Activated CD8-positive, alpha-beta memory T cell treated with anti-CD3 and anti-CD28 coated beads, Interleukin-2, amount 50 U/mL, for 24 hours (primary cell): ENCODE measurements at regions not wholly inside any gene's neighbourhood (a gene's known extent, or its start where the extent isn't known, plus 50 kb on each side); places are given as distances from the start of the nearest gene placed in this dataset.
"Not testable (repeated sequence)": the region's sequence is repeated elsewhere in the genome, so short reads cannot be mapped to it uniquely, and the experiment has no call there.

Source experiments
- DNase-seq: peaks from one replicate; pipeline ENCODE4 v3.0.0-alpha.2; 2020; ENCODE audit errors: extremely low read depth

DNA sequence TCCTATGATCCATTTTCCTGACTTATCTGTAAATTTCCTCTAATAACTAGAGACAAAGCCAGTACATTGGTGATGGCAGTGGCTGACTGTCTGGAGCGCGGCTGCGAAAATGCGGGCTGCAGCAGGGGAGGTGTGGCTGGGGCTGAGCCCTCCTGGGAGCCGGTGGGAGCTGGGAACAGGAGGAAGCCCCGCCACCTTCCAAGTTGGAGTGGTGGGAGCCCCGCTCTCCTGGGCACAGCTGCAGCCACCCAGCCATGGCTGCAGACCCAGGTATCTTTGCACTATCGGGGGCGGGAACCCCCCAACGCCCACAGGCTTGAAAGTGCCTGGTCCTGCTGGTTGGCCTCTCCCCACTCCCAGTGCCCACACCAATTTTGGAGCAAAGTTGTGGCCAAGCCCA lies 633.0 kb upstream of the TMEFF2 start:
- DNase-seq, result no peak

DNA sequence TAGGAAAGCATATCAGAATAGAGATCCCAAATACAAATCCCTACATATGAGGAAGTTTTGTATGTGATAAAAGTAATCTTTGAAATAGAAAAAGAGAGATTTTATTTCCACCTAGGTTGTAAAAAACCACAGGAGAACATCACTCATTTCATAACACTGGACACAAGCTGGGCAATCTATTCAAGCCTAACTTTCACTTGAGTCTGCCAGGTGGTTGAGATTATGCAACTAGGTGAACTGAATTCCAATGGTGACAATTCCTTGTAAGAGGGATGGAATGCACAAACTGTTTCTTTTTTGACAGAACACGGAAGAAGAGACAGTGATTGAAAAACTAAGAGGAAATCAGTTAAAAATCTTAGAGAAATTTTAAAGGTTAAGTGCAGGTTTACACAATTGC lies 619.6 kb upstream of the TMEFF2 start:
- no peak for DNase-seq

DNA sequence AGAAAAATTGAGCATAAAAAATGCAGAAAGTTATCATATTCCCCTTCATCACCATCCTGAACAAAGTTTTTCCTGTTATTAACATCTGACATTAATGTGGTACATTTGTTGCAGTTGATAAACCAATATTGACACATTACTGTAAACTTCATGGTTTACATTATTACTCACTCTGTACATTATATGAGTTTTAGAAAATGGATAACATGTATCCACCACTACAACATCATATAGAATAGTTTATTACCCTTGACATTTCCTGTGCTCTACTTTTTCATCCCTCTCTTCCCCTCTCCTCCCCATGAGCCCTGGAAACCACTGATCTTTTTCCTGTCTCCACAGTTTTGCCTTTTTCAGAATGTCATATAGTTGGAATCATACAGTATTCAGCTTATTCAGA lies 618.6 kb upstream of the TMEFF2 start:
- DNase-seq, result no peak

DNA sequence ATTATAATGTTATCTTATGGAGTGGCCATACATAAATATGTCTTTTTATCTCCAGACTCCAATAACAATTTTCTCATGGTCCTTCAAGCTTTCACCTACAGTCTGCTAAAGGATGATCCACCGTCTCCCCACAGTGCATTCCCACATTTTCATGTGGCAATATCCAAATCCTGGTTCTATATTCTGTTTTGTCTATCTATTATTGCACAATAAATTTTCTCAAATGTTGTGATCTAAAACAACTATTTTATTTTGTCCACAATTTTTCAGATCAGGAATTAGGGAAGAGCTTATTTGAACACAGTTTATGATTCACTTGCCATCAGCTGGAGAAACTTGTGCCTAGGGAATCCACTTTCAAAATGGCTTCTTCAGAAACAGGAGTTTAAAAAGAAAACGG lies 614.4 kb upstream of the TMEFF2 start:
- DNase-seq, result no peak

DNA sequence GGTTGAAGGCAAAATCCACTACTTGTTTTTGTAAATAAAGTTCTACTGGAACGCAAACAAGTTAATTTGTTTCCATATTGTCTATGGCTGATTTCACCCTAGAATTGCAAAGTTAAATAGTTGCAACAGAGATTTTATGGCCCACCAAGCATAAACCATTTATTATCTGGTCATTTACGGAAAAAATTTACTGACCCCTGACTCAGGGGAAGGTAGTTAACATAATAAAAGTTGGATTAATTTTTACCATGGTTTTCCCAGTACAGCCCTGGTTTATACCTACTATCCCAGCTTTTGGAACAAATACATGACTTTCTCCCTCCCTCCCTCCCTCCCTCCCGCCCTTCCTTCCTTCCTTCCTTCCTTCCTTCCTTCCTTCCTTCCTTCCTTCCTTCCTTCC lies 588.9 kb upstream of the TMEFF2 start:
- DNase-seq, result no peak

DNA sequence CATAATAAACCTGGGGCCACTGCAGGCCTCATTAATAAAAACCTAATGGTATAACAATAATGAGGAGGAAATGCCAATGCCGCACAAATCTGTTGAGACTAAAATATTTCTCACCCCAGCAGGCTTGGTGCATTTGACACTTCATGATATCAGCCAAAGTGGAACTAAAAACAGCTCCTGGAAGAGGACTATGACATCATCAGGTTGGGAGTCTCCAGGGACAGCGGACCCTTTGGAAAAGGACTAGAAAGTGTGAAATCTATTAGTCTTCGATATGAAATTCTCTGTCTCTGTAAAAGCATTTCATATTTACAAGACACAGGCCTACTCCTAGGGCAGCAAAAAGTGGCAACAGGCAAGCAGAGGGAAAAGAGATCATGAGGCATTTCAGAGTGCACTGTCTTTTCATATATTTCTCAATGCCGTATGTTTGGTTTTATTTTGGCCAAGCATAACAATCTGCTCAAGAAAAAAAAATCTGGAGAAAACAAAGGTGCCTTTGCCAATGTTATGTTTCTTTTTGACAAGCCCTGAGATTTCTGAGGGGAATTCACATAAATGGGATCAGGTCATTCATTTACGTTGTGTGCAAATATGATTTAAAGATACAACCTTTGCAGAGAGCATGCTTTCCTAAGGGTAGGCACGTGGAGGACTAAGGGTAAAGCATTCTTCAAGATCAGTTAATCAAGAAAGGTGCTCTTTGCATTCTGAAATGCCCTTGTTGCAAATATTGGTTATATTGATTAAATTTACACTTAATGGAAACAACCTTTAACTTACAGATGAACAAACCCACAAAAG lies 580.9 kb upstream of the TMEFF2 start:
- no peak for DNase-seq

DNA sequence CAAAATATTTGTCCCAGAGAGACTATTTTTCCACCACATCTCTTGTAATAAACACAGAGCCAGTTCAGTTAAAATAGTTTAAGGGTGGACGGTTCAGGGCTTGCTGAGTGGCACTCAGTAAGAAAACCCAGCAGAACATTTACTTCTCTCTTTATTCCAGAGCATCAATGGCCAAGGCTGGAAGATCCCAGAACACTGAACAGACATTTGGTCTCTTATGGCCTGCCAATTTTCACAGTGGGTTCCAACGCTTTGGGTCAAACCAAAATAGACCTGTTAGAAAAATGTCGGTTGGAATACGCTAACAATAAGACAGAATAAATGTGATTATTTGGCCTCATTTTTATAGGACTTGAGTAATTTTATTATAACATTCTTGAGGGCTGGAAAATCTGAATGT lies 580.3 kb upstream of the TMEFF2 start:
- no peak for DNase-seq

DNA sequence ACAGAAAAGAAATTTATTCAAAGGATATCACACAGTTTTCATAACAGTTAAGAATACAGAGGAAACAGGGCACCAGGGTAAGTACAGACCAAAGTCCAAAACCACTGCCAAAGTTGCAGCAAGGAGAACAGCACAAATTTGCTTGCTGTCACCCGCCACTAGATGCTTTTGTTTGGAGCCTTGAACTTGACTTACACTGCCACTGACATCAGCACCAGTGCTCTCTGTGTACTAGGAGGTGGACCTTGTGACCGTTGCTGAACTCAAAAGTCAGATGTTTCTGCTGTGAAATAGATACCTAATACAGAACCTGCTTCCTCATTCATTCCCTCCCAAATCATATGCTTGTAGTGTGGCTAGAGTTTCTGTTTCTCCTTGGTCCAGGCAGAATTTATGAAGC lies 578.3 kb upstream of the TMEFF2 start:
- DNase-seq, result no peak

DNA sequence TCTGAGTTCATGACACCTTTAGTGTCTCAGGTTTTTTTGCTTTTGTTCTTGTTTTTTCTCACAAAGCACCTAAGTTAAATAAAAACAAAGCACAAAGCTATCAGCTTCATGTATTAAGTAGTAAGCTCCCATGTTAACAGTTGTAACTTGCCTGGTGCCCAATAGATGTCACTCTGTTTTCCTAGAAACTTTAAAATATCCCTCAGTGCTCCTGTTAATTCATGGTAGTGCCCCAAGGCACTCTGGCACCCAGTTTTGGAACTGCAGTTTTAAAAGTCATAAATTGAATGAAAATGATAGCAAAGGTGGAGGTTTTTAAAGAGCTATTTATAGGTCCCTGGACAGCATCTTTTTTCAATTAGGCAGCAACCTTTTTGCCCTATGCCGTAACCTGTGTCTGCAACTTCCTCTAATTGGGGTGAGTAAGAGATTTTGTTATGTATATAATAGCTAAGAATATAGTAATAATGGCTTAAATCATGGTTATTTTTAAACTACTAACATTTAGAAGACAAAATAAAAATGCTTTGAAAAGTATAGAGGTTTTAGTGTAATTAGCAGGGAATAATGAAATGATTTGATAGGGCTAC lies 555.0 kb upstream of the TMEFF2 start:
- no peak for DNase-seq

DNA sequence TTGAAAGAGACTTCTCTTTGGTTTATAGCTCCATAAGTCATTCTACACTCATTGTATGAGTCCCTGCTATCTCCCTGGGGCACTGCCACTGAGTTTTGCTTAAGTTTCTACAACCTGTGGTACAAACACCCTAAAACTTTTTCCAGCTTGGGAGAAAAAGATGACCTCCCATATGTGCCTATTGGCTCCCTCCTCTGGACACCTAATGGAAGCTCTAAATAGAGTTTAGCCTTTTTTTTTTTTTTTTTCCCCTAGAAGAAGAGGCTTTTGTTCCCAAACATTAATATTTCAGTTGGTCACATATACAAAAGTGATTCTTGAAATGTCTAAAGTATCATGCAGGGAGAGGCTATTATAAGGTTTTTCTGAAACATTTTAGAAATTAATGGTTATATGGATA lies 547.2 kb upstream of the TMEFF2 start:
- DNase-seq, result no peak

DNA sequence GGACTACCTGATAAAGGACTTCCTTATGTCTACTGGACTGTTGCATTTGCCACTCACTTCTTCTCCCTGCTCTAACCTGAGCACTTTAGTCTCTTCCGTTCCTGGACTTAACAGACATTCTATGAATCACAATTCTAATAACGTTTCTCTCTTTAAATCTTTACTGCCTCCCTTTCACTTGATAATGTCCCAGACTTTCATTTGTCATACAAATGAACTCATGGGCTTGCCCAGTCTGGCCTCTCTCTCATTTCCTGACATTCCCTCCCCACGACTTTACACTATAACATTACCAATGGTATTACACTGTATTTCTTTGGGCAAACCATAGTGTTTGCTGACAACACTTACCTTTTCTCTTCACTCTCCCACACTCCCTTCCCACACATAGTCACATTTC lies 540.7 kb upstream of the TMEFF2 start:
- DNase-seq, result no peak

DNA sequence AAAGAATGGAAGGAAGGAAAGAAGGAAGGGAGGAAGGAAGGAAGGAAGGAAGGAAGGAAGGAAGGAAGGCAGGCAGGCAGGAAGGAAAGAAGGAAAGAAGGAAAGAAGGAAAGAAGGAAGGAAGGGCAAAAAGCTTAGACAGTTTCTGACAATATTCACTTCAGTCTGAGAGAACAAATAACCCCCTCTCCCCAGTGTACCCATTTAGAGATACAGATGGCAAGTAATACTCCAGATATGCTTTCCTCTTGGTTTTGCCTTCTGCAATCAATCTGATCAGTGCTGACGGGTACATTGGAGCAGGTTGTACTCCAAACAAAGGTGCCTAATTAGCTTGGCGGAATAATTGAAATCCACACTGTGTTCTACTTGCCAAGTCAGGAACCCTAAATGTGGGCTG lies 534.6 kb upstream of the TMEFF2 start:
- DNase-seq, result no peak

DNA sequence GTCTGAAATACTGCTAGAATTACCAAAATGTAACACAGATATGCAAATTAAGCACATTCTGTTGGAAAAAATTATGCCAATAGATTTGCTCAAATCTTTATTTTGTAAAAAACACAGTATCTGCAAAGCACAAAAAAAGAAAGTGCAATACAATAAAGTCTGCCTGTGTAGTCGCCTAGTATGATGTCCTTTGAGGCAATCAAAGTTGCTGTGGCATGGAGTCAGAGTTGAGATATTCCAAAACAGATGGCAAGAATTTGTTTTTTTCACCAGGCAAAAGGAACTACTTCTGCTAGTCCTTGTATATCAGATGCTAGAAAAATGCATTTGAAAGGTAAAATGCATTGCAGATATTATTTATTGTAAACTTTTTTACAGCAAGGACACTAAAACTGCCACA lies 531.3 kb upstream of the TMEFF2 start:
- DNase-seq, result no peak

DNA sequence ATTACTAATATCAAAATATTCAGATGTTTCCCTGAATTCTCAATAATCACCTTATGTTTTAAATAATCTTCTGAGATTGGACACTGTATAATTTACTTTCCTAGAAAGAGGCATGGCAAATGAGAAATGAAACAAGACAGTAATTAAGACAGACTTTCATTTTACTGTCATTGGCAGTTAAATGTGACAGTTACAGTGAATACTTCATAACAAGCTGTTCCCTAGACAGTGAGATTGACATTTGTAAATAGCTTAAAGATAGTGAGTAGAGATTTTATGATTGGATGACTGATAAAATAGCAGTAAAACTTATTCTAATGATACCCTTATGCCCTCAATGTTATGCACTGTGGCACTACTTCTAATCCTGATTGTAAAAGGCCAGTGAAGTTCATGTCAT lies 524.9 kb upstream of the TMEFF2 start:
- no peak for DNase-seq

DNA sequence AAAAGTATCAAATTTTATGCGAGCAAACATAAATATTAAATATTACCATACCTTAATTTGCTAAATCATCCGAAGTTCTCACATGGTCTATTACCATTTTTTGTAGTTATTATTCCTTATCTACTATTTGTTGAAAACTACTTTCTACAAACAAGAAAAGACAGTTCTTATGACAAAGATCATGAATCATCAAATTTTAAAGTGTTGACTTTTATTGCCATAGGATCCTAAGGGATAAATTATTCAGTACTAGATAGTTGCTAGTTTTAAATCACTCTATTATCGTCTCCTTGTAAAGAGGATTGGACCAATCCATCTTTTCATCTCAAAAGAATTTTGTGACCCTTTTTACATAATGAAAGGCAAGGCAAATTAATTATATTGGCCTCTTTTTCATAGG lies 523.6 kb upstream of the TMEFF2 start:
- no peak for DNase-seq

DNA sequence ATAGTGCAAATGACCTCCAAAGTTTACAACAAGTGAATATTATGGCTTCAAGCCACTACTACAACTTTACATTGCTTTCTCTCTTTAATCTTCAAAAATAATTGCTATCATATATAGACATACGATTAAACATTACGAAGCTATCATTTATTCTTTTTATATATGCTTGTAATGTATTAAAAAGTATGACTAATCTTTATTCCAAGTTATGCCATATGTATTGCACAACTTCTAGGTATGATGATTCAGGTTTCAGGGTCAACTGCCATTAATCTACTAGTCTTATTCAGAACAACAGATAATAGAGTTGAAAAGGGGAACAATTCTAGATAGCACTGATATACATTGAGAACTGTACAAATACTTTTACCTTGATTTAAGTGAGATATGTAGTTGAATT lies 506.2 kb upstream of the TMEFF2 start:
- no peak for DNase-seq

DNA sequence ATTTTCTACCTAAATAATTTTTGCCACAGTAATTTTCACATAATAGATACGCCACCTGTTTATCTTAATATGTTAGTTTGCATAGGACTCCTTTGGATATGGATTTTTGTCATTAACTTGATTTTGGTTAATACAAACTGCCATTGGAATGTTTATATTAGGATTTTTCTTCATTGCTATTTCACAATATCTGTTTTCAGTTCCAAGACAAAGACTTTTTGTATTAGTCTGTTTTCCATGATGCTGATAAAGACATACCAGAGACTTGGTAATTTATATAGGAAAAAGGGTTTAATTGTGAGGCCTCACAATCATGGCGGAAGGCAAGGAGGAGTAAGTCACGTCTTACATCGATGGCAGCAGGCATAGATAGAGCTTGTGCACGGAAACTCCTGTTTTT lies 503.1 kb upstream of the TMEFF2 start:
- DNase-seq, result no peak

DNA sequence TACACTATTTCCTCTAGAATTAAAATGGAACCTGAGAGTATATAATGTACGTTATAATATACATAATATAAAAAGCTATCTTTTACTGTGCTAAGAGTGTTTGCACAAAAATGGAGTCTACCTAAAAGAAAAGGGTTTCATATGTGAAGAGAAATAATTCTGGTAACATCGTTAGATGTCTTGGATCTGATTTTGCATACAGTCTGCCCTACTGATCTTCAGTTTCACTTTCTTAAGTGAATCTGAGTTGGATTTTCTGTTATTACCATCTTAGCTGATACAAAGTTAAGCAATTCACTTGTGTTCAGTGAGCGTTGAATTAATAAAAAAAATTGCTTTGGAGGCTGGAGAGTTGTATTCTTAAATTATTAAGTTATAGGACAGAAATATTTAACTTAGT lies 502.1 kb upstream of the TMEFF2 start:
- DNase-seq, result no peak

DNA sequence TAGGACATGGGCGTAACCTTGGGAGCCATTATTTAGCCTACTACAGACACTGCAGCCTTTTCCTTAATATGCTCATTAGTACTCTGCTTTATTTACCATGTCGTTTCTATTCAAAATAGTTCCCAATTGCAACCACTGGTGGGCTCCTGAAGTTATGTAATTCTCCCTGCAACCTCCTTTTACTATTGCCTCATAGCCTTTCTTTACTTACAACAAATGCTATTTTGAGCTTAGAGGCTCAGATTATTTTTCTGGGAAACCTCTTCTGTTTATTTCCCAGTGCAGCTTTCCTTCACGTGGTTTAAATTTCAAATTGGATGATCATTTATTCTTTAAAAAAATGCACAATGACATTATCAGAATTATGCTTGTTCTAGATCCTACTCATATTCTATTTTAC lies 492.3 kb upstream of the TMEFF2 start:
- no peak for DNase-seq

DNA sequence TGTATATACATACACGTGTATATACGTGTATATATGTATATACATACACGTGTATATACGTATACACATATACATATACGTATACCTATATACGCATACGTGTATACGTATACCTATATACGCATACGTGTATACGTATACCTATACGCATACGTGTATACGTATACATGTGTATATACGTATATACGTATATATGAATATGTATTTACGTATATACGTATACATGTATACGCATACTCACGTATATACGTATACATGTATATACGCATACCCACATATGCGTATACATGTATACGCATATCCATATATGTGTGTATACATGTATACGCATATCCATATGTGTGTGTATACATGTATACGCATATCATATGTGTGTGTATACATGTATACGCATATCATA lies 487.8 kb upstream of the TMEFF2 start:
- DNase-seq, result not testable (repeated sequence)

DNA sequence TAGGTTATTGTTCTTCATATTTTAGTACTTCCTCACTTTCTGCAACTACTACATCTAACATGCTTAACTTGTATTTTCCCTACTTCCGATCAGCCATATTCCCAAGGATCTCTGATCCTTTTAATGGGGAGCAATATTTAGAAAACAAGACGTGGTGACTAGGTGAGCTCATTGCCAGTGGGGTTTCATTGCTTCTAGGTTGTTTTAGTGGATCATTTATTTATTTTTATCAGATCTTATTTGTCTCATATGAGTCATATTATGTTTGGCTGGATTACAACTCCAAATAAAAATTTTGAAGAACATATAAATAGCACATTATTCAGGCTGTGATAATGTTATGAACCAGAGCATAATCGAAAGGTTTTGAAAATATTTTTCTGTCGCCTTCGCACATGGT lies 480.9 kb upstream of the TMEFF2 start:
- DNase-seq, result no peak

DNA sequence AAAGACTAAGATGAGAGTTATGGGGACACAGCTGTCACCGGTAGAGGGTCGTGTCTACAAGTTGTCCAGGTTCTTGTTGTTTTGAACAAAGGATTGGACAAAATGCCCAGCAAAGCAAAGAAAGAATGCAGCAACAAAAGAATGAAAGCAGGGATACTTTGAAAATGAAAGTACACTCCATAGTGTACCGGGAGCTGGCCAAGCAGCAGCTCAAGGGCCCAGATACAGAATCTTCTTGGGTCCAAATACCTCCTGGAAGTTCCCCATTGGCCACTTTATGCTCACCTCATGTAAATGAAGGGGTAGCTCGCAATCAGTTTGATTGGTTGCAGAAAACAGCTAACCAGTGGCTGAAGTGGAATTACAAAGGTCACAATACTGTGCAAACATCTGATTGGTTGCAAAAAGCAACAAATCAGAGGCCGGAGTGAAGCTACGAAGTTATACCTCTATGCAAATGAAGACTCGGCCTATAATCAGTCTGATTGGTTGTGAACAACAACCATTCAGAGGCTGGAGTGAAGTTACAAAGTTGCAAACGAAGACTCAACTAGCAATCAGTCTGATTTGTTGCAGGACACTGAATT lies 474.9 kb upstream of the TMEFF2 start:
- no peak for DNase-seq

DNA sequence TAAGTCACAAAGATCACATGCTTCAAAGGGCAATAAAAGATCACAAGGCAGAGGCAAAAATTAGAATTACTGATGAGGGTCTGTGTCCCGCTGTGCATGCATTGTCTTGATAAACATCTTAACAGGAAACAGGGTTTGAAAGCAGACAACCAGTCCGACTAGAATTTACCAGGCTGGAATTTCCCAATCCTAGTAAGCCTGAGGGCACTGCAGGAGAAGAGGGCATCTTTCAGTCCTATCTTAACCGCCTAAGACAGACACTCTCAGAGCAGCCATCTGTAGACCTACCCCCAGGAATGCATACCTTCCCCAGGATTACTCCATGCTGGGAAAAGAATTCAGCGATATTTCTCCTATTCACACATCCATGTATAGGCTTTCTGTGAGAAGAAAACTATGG lies 465.8 kb upstream of the TMEFF2 start:
- not testable (repeated sequence) for DNase-seq

DNA sequence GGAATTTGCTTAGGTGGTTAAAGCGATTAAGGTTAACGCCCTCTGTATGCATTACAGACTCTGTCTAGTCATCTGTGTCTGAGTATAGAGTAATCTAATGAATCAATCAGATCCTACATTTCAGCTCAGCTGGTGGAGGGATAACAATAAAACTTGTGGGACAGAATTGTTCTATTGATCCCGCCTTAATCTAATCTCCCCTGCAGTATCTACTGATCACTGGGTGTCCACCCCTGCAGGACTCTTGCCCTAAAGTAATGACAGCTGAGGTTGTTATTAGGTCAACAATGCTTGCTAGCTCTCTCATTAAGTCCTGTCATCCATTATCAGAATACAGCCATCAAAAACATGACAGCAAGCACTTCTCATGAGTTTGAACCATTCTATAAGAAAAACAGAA lies 462.6 kb upstream of the TMEFF2 start:
- no peak for DNase-seq
